DOHH2 (cell line): ENCODE measurements at regions not wholly inside any gene's neighbourhood (a gene's known extent, or its start where the extent isn't known, plus 50 kb on each side); places are given as distances from the start of the nearest gene placed in this dataset.

Source experiments
- CTCF ChIP-seq: fragments of 200-600 bp; sonication (generic); IDR thresholded peaks from one replicate; pipeline ENCODE4 v1.5.1; 2014; ENCODE audit warnings: antibody characterized with exemption, mild to moderate bottlenecking, low read depth, low read length; ENCODE audit not compliant: poor library complexity, severe bottlenecking
- EZH2phosphoT487 ChIP-seq: fragments of 200-600 bp; sonication (generic); IDR thresholded peaks from 2 replicates; pipeline ENCODE4 v1.6.1; 2017; ENCODE audit warnings: borderline replicate concordance, mild to moderate bottlenecking, antibody characterized with exemption, low read length, moderate library complexity, mixed read lengths

- no peak for TF ChIP-seq CTCF
- TF ChIP-seq EZH2phosphoT487, result no peak
These were observed 144.9 kb downstream of the SH3BGRL2 start for GRCh38 chr6:79776076-79776475.
